NCI-H345 treated with DMSO at 0.1 percent for 48 hours (cell line): ENCODE measurements at regions not wholly inside any gene's neighbourhood (a gene's known extent, or its start where the extent isn't known, plus 50 kb on each side); places are given as distances from the start of the nearest gene placed in this dataset.
"Not testable (repeated sequence)": the region's sequence is repeated elsewhere in the genome, so short reads cannot be mapped to it uniquely, and the experiment has no call there.

Experiments used
- DNase-seq: peaks from one replicate; lab custom pipeline; 2025; ENCODE audit not compliant: unreplicated experiment; lab: John Stamatoyannopoulos, UW

GRCh38 chr14:86938320-86938719 lies 1054.7 kb downstream of the GALC start:
- no peak for DNase-seq

- DNase-seq = no peak
Measured at GRCh38 chr14:86936556-86936955, 1056.4 kb downstream of the GALC start.

- no peak for DNase-seq
Measured at GRCh38 chr14:86935241-86935885, 1057.6 kb downstream of the GALC start.

GRCh38 chr14:86933958-86934595 lies 1058.9 kb downstream of the GALC start:
- no peak for DNase-seq

- DNase-seq = no peak
Measured at GRCh38 chr14:86933460-86933859, 1059.5 kb downstream of the GALC start.

- no peak for DNase-seq
Measured at GRCh38 chr14:86915406-86915805, 1077.6 kb downstream of the GALC start.

- no peak for DNase-seq
Measured at GRCh38 chr14:86912709-86913108, 1080.3 kb downstream of the GALC start.

GRCh38 chr14:86911486-86911885 lies 1081.5 kb downstream of the GALC start:
- DNase-seq = no peak

GRCh38 chr14:86905386-86905926 lies 1087.5 kb downstream of the GALC start:
- DNase-seq = not testable (repeated sequence)

- DNase-seq = no peak
Measured at GRCh38 chr14:86902176-86902950, 1090.6 kb downstream of the GALC start.

- DNase-seq = no peak
Measured at GRCh38 chr14:86897704-86898513, 1095.1 kb downstream of the GALC start.

GRCh38 chr14:86897224-86897623 lies 1095.8 kb downstream of the GALC start:
- DNase-seq = no peak

GRCh38 chr14:86896701-86897100 lies 1096.3 kb downstream of the GALC start:
- DNase-seq = no peak

- no peak for DNase-seq
Measured at GRCh38 chr14:86892152-86892956, 1100.6 kb downstream of the GALC start.

GRCh38 chr14:86885280-86885679 lies 1107.7 kb downstream of the GALC start:
- DNase-seq = no peak

GRCh38 chr14:86884498-86884897 lies 1108.5 kb downstream of the GALC start:
- DNase-seq = no peak

GRCh38 chr14:86882818-86883217 lies 1110.2 kb downstream of the GALC start:
- no peak for DNase-seq

GRCh38 chr14:86865934-86866333 lies 1127.0 kb downstream of the GALC start:
- DNase-seq = no peak

- no peak for DNase-seq
Measured at GRCh38 chr14:86858591-86858990, 1134.4 kb downstream of the GALC start.

- no peak for DNase-seq
Measured at GRCh38 chr14:86858031-86858430, 1135.0 kb downstream of the GALC start.
